ENCODE measurements at regions not wholly inside any gene's neighbourhood (a gene's known extent, or its start where the extent isn't known, plus 50 kb on each side); places are given as distances from the start of the nearest gene placed in this dataset.

DNA sequence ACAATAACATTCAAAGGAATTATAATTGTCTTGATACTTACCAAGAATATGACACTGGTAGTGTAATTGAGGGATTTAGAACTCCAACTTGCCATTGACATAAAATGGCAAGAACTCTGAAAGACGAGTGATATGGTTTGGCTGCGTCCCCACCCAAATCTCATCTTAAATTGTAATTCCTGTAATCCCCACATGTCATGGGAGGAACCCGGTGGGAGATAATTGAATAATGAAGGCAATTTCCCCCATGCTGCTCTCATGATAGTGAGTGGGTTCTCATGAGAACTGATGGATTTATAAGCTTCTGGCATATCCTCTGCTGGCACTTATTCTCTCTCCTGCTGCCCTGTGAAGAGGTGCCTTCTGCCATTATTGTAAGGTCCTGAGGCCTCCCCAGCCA is 1536.4 kb downstream of the TECRL start:
- TF ChIP-seq, protein P1, sequence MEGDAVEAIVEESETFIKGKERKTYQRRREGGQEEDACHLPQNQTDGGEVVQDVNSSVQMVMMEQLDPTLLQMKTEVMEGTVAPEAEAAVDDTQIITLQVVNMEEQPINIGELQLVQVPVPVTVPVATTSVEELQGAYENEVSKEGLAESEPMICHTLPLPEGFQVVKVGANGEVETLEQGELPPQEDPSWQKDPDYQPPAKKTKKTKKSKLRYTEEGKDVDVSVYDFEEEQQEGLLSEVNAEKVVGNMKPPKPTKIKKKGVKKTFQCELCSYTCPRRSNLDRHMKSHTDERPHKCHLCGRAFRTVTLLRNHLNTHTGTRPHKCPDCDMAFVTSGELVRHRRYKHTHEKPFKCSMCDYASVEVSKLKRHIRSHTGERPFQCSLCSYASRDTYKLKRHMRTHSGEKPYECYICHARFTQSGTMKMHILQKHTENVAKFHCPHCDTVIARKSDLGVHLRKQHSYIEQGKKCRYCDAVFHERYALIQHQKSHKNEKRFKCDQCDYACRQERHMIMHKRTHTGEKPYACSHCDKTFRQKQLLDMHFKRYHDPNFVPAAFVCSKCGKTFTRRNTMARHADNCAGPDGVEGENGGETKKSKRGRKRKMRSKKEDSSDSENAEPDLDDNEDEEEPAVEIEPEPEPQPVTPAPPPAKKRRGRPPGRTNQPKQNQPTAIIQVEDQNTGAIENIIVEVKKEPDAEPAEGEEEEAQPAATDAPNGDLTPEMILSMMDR (IDR thresholded peaks at IDR 0.05), result no peak
- no peak for TF ChIP-seq POLR2A (IDR thresholded peaks at IDR 0.05)

Measured in ovary (tissue), 3 donors.